Kidney epithelial cell (primary cell): ENCODE measurements at regions not wholly inside any gene's neighbourhood (a gene's known extent, or its start where the extent isn't known, plus 50 kb on each side); places are given as distances from the start of the nearest gene placed in this dataset.

Experiments
- DNase-seq: peaks from one replicate; pipeline ENCODE4 v3.0.0-alpha.2; 2010; ENCODE audit warnings: low read depth
- H3K27me3 ChIP-seq: 2 replicates; pipeline ENCODE4 v1.6.0; 2011; ENCODE audit warnings: low read length; ENCODE audit not compliant: control insufficient read depth, insufficient read depth
- H3K36me3 ChIP-seq: 2 replicates; pipeline ENCODE4 v1.5.1; 2011; ENCODE audit warnings: low read length; ENCODE audit not compliant: control insufficient read depth, insufficient read depth
- H3K4me3 ChIP-seq: 2 replicates; pipeline ENCODE4 v1.5.1; 2011; ENCODE audit warnings: low read depth, mild to moderate bottlenecking, control low read depth, low read length
- CTCF ChIP-seq: IDR thresholded peaks from 2 replicates; pipeline ENCODE4 v1.5.1; 2011; ENCODE audit warnings: mild to moderate bottlenecking, moderate library complexity, low read length, control low read depth, inconsistent platforms; ENCODE audit not compliant: insufficient read depth, poor library complexity, severe bottlenecking

- TF ChIP-seq CTCF = no peak
- H3K4me3 ChIP-seq = no peak overlapping the region
- no peak for DNase-seq
- H3K27me3 ChIP-seq = no peaks in the 10 kb centered on the region
- H3K36me3 ChIP-seq = no peaks in the 10 kb centered on the region
These were observed 308.8 kb upstream of the NREP start for GRCh38 chr5:112065781-112066180.

GRCh38 chr5:112064956-112065355 is 308.0 kb upstream of the NREP start:
- TF ChIP-seq CTCF = no peak
- H3K27me3 ChIP-seq = no peaks in the 10 kb centered on the region
- H3K36me3 ChIP-seq = no peaks in the 10 kb centered on the region
- no peak overlapping the region for H3K4me3 ChIP-seq
- DNase-seq = no peak

GRCh38 chr5:112064271-112064701 is 307.3 kb upstream of the NREP start:
- H3K36me3 ChIP-seq = no peaks in the 10 kb centered on the region
- H3K4me3 ChIP-seq = no peak overlapping the region
- TF ChIP-seq CTCF = no peak
- DNase-seq = no peak
- no peaks in the 10 kb centered on the region for H3K27me3 ChIP-seq

- H3K4me3 ChIP-seq = no peak overlapping the region
- no peak for TF ChIP-seq CTCF
These were observed 306.9 kb upstream of the NREP start for GRCh38 chr5:112063856-112064255.

DNA sequence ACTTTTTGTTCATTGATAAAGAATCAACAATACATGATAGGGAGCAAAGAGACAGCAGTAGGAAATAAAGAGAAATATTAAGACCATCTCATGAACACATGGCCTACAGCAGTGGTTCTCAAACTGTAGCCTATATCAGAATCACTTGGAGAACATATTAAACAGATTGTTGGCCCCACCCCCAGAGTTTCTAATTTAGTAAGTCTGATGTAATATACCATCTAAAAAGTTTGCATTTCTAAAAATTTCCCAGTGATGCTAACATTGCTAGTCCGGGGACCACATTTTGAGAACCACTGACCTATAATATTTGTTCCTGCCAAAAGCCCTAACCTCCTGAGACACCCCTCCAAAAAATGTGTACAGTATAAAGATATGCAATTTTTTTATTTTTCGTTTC is 306.2 kb upstream of the NREP start:
- DNase-seq = no peak
- no peak for TF ChIP-seq CTCF
- Histone ChIP-seq H3K27me3 (no peaks in the 10 kb centered on the region), H3K36me3 (no peaks in the 10 kb centered on the region), H3K4me3 (no peak overlapping the region)

More at GRCh38 chr5:112063856-112064255, 306.9 kb upstream of the NREP start:
- H3K36me3 ChIP-seq = no peaks in the 10 kb centered on the region
- DNase-seq = no peak
- no peaks in the 10 kb centered on the region for H3K27me3 ChIP-seq

GRCh38 chr5:112062181-112062580 is 305.2 kb upstream of the NREP start:
- H3K4me3 ChIP-seq = no peak overlapping the region
- no peak for DNase-seq
- no peaks in the 10 kb centered on the region for H3K36me3 ChIP-seq
- H3K27me3 ChIP-seq = no peaks in the 10 kb centered on the region
- TF ChIP-seq CTCF = no peak
